ENCODE measurements at regions not wholly inside any gene's neighbourhood (a gene's known extent, or its start where the extent isn't known, plus 50 kb on each side); places are given as distances from the start of the nearest gene placed in this dataset.
A peak's percentile ranks its signal among the peaks of the same experiment; 100 is the strongest.

GRCh38 chr2:201964011-201964410 is 69.6 kb upstream of the FZD7 start:
- Histone ChIP-seq H3K4me1 (ENCODE audit: low read depth) (no peaks in the 10 kb centered on the region), H3K36me3 (ENCODE audit: low read depth) (no peaks in the 10 kb centered on the region), H3K4me3 (no peak overlapping the region), H3K9me3 (no peaks in the 10 kb centered on the region)
- no peak for TF ChIP-seq CTCF (IDR thresholded peaks at IDR 0.05)
- DNase-seq (no peak), ATAC-seq (no peak)
- intact Hi-C loops (cut with DNase I, micrococcal nuclease): no loop called here

GRCh38 chr2:201964631-201965206 is 68.9 kb upstream of the FZD7 start:
- no peak for DNase-seq
- no peaks in the 10 kb centered on the region for H3K9me3 ChIP-seq
- H3K36me3 ChIP-seq (ENCODE audit: low read depth): no peaks in the 10 kb centered on the region
- H3K4me3 ChIP-seq: no peak overlapping the region
- intact Hi-C loops (cut with DNase I, micrococcal nuclease): no loop called here
- no peak for TF ChIP-seq CTCF (IDR thresholded peaks at IDR 0.05)
- H3K4me1 ChIP-seq (ENCODE audit: low read depth): no peaks in the 10 kb centered on the region
- ATAC-seq: no peak

GRCh38 chr2:201965550-201965949 is 68.1 kb upstream of the FZD7 start:
- DNase-seq (peak in 1 of 3 donors; percentile 8), ATAC-seq (no peak)
- Histone ChIP-seq H3K36me3 (ENCODE audit: low read depth) (no peaks in the 10 kb centered on the region), H3K4me3 (no peak overlapping the region), H3K9me3 (no peaks in the 10 kb centered on the region), H3K4me1 (ENCODE audit: low read depth) (no peaks in the 10 kb centered on the region)
- TF ChIP-seq CTCF (IDR thresholded peaks at IDR 0.05): no peak
- intact Hi-C loops (cut with DNase I, micrococcal nuclease): no loop called here

- no peak for ATAC-seq
- H3K4me3 ChIP-seq: no peak overlapping the region
- no peaks in the 10 kb centered on the region for H3K36me3 ChIP-seq (ENCODE audit: low read depth)
- H3K4me1 ChIP-seq (ENCODE audit: low read depth): no peaks in the 10 kb centered on the region
- intact Hi-C loops (cut with DNase I, micrococcal nuclease): no loop called here
- no peak for DNase-seq
- no peaks in the 10 kb centered on the region for H3K9me3 ChIP-seq
- TF ChIP-seq CTCF (IDR thresholded peaks at IDR 0.05): no peak
Measured at GRCh38 chr2:201966691-201967438, 66.8 kb upstream of the FZD7 start.

- H3K36me3 ChIP-seq (ENCODE audit: low read depth): no peaks in the 10 kb centered on the region
- no peaks in the 10 kb centered on the region for H3K4me1 ChIP-seq (ENCODE audit: low read depth)
- intact Hi-C loops (cut with DNase I, micrococcal nuclease): no loop called here
- H3K4me3 ChIP-seq: no peak overlapping the region
- no peaks in the 10 kb centered on the region for H3K9me3 ChIP-seq
- no peak for TF ChIP-seq CTCF (IDR thresholded peaks at IDR 0.05)
- DNase-seq (no peak), ATAC-seq (peak; percentile 34)
Measured at GRCh38 chr2:201968050-201968449, 65.6 kb upstream of the FZD7 start.

Measured in mucosa of descending colon (tissue), 3 donors.